ENCODE measurements at regions not wholly inside any gene's neighbourhood (a gene's known extent, or its start where the extent isn't known, plus 50 kb on each side); places are given as distances from the start of the nearest gene placed in this dataset.

- H3K27ac Mint-ChIP-seq: no peak overlapping the region
- H3K4me1 Mint-ChIP-seq (ENCODE audit: low read depth): no peaks in the 10 kb centered on the region
- H3K4me3 Mint-ChIP-seq: no peak overlapping the region
- H3K27me3 Mint-ChIP-seq (ENCODE audit: low read depth): no peaks in the 10 kb centered on the region
- DNase-seq (no peak), ATAC-seq (replicated peaks in 1 of 2) (no peak)
- no peaks in the 10 kb centered on the region for H3K9me3 Mint-ChIP-seq
- no peaks in the 10 kb centered on the region for H3K36me3 Mint-ChIP-seq (ENCODE audit: insufficient read depth in 2 of 2)
These were observed 640.9 kb downstream of the BRD1 start for GRCh38 chr22:49186762-49187161.

- Mint-ChIP-seq H3K4me1 (ENCODE audit: low read depth) (no peaks in the 10 kb centered on the region), H3K27ac (no peak overlapping the region), H3K27me3 (ENCODE audit: low read depth) (no peaks in the 10 kb centered on the region), H3K36me3 (ENCODE audit: insufficient read depth in 2 of 2) (no peaks in the 10 kb centered on the region), H3K4me3 (no peak overlapping the region), H3K9me3 (no peaks in the 10 kb centered on the region)
- DNase-seq (no peak), ATAC-seq (replicated peaks in 1 of 2) (no peak)
These were observed 641.4 kb downstream of the BRD1 start for GRCh38 chr22:49186293-49186692.

- H3K27me3 Mint-ChIP-seq (ENCODE audit: low read depth): no peaks in the 10 kb centered on the region
- H3K4me3 Mint-ChIP-seq: no peak overlapping the region
- no peaks in the 10 kb centered on the region for H3K4me1 Mint-ChIP-seq (ENCODE audit: low read depth)
- no peak for ATAC-seq (replicated peaks in 1 of 2)
- H3K27ac Mint-ChIP-seq: no peak overlapping the region
- no peaks in the 10 kb centered on the region for H3K9me3 Mint-ChIP-seq
- no peaks in the 10 kb centered on the region for H3K36me3 Mint-ChIP-seq (ENCODE audit: insufficient read depth in 2 of 2)
- no peak for DNase-seq
These were observed 642.2 kb downstream of the BRD1 start for GRCh38 chr22:49185312-49185969.

- Mint-ChIP-seq H3K36me3 (ENCODE audit: insufficient read depth in 2 of 2) (no peaks in the 10 kb centered on the region), H3K27ac (no peak overlapping the region), H3K27me3 (ENCODE audit: low read depth) (no peaks in the 10 kb centered on the region), H3K4me3 (no peak overlapping the region), H3K9me3 (no peaks in the 10 kb centered on the region), H3K4me1 (ENCODE audit: low read depth) (no peaks in the 10 kb centered on the region)
- ATAC-seq (replicated peaks in 1 of 2) (no peak), DNase-seq (no peak)
These were observed 642.9 kb downstream of the BRD1 start for GRCh38 chr22:49184736-49185135.

GRCh38 chr22:49183826-49184216 lies 643.9 kb downstream of the BRD1 start:
- Mint-ChIP-seq H3K27me3 (ENCODE audit: low read depth) (no peaks in the 10 kb centered on the region), H3K9me3 (no peaks in the 10 kb centered on the region), H3K4me1 (ENCODE audit: low read depth) (no peaks in the 10 kb centered on the region), H3K4me3 (no peak overlapping the region), H3K36me3 (ENCODE audit: insufficient read depth in 2 of 2) (no peaks in the 10 kb centered on the region), H3K27ac (no peak overlapping the region)
- no peak for ATAC-seq (replicated peaks in 1 of 2)
- no peak for DNase-seq

GRCh38 chr22:49183208-49183825 lies 644.4 kb downstream of the BRD1 start:
- no peak for ATAC-seq (replicated peaks in 1 of 2)
- H3K4me1 Mint-ChIP-seq (ENCODE audit: low read depth): no peaks in the 10 kb centered on the region
- H3K36me3 Mint-ChIP-seq (ENCODE audit: insufficient read depth in 2 of 2): no peaks in the 10 kb centered on the region
- no peaks in the 10 kb centered on the region for H3K27me3 Mint-ChIP-seq (ENCODE audit: low read depth)
- no peak overlapping the region for H3K4me3 Mint-ChIP-seq
- H3K27ac Mint-ChIP-seq: no peak overlapping the region
- H3K9me3 Mint-ChIP-seq: no peaks in the 10 kb centered on the region
- DNase-seq: no peak

GRCh38 chr22:49182416-49182815 lies 645.3 kb downstream of the BRD1 start:
- Mint-ChIP-seq H3K9me3 (no peaks in the 10 kb centered on the region), H3K4me1 (ENCODE audit: low read depth) (no peaks in the 10 kb centered on the region), H3K4me3 (no peak overlapping the region), H3K27me3 (ENCODE audit: low read depth) (no peaks in the 10 kb centered on the region), H3K27ac (no peak overlapping the region), H3K36me3 (ENCODE audit: insufficient read depth in 2 of 2) (no peaks in the 10 kb centered on the region)
- ATAC-seq (replicated peaks in 1 of 2) (no peak), DNase-seq (no peak)

GRCh38 chr22:49181942-49182341 lies 645.7 kb downstream of the BRD1 start:
- DNase-seq: no peak
- Mint-ChIP-seq H3K27ac (no peak overlapping the region), H3K4me3 (no peak overlapping the region), H3K27me3 (ENCODE audit: low read depth) (no peaks in the 10 kb centered on the region), H3K4me1 (ENCODE audit: low read depth) (no peaks in the 10 kb centered on the region), H3K36me3 (ENCODE audit: insufficient read depth in 2 of 2) (no peaks in the 10 kb centered on the region), H3K9me3 (no peaks in the 10 kb centered on the region)
- ATAC-seq (replicated peaks in 1 of 2): no peak

- no peak overlapping the region for H3K27ac Mint-ChIP-seq
- no peaks in the 10 kb centered on the region for H3K36me3 Mint-ChIP-seq (ENCODE audit: insufficient read depth in 2 of 2)
- no peak overlapping the region for H3K4me3 Mint-ChIP-seq
- H3K9me3 Mint-ChIP-seq: no peaks in the 10 kb centered on the region
- no peaks in the 10 kb centered on the region for H3K4me1 Mint-ChIP-seq (ENCODE audit: low read depth)
- ATAC-seq (replicated peaks in 1 of 2) (no peak), DNase-seq (no peak)
- no peaks in the 10 kb centered on the region for H3K27me3 Mint-ChIP-seq (ENCODE audit: low read depth)
These were observed 646.2 kb downstream of the BRD1 start for GRCh38 chr22:49181431-49181830.

- H3K9me3 Mint-ChIP-seq: no peaks in the 10 kb centered on the region
- no peaks in the 10 kb centered on the region for H3K36me3 Mint-ChIP-seq (ENCODE audit: insufficient read depth in 2 of 2)
- DNase-seq (no peak), ATAC-seq (replicated peaks in 1 of 2) (no peak)
- peaks cover under 1% of the 10 kb centered on the region for H3K27me3 Mint-ChIP-seq (ENCODE audit: low read depth)
- no peak overlapping the region for H3K27ac Mint-ChIP-seq
- H3K4me3 Mint-ChIP-seq: no peak overlapping the region
- H3K4me1 Mint-ChIP-seq (ENCODE audit: low read depth): no peaks in the 10 kb centered on the region
These were observed 647.0 kb downstream of the BRD1 start for GRCh38 chr22:49180683-49181024.

GRCh38 chr22:49179886-49180682 lies 647.6 kb downstream of the BRD1 start:
- ATAC-seq (replicated peaks in 1 of 2): no peak
- no peaks in the 10 kb centered on the region for H3K4me1 Mint-ChIP-seq (ENCODE audit: low read depth)
- H3K4me3 Mint-ChIP-seq: no peak overlapping the region
- no peaks in the 10 kb centered on the region for H3K9me3 Mint-ChIP-seq
- no peak overlapping the region for H3K27ac Mint-ChIP-seq
- H3K36me3 Mint-ChIP-seq (ENCODE audit: insufficient read depth in 2 of 2): no peaks in the 10 kb centered on the region
- H3K27me3 Mint-ChIP-seq (ENCODE audit: low read depth): peaks cover 6% of the 10 kb centered on the region
- DNase-seq: no peak

GRCh38 chr22:49179175-49179574 lies 648.5 kb downstream of the BRD1 start:
- no peaks in the 10 kb centered on the region for H3K4me1 Mint-ChIP-seq (ENCODE audit: low read depth)
- H3K36me3 Mint-ChIP-seq (ENCODE audit: insufficient read depth in 2 of 2): no peaks in the 10 kb centered on the region
- DNase-seq (no peak), ATAC-seq (replicated peaks in 1 of 2) (no peak)
- H3K27ac Mint-ChIP-seq: no peak overlapping the region
- peaks cover 14% of the 10 kb centered on the region for H3K27me3 Mint-ChIP-seq (ENCODE audit: low read depth)
- H3K9me3 Mint-ChIP-seq: no peaks in the 10 kb centered on the region
- no peak overlapping the region for H3K4me3 Mint-ChIP-seq

GRCh38 chr22:49178246-49179005 lies 649.2 kb downstream of the BRD1 start:
- H3K4me3 Mint-ChIP-seq: no peak overlapping the region
- ATAC-seq (replicated peaks in 1 of 2): no peak
- no peak for DNase-seq
- H3K4me1 Mint-ChIP-seq (ENCODE audit: low read depth): no peaks in the 10 kb centered on the region
- no peaks in the 10 kb centered on the region for H3K9me3 Mint-ChIP-seq
- no peaks in the 10 kb centered on the region for H3K36me3 Mint-ChIP-seq (ENCODE audit: insufficient read depth in 2 of 2)
- H3K27ac Mint-ChIP-seq: no peak overlapping the region
- peaks cover 17% of the 10 kb centered on the region for H3K27me3 Mint-ChIP-seq (ENCODE audit: low read depth)
